ENCODE measurements at regions not wholly inside any gene's neighbourhood (a gene's known extent, or its start where the extent isn't known, plus 50 kb on each side); places are given as distances from the start of the nearest gene placed in this dataset.

GRCh38 chr6:54587277-54587676, 259.3 kb upstream of the FAM83B start:
- H3K4me3 ChIP-seq (ENCODE audit: low read depth, low read length), result no peak overlapping the region
- peak; percentile 15 for DNase-seq (ENCODE audit: low read depth)
- TF ChIP-seq, protein P1, sequence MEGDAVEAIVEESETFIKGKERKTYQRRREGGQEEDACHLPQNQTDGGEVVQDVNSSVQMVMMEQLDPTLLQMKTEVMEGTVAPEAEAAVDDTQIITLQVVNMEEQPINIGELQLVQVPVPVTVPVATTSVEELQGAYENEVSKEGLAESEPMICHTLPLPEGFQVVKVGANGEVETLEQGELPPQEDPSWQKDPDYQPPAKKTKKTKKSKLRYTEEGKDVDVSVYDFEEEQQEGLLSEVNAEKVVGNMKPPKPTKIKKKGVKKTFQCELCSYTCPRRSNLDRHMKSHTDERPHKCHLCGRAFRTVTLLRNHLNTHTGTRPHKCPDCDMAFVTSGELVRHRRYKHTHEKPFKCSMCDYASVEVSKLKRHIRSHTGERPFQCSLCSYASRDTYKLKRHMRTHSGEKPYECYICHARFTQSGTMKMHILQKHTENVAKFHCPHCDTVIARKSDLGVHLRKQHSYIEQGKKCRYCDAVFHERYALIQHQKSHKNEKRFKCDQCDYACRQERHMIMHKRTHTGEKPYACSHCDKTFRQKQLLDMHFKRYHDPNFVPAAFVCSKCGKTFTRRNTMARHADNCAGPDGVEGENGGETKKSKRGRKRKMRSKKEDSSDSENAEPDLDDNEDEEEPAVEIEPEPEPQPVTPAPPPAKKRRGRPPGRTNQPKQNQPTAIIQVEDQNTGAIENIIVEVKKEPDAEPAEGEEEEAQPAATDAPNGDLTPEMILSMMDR (conservative IDR thresholded peaks at IDR 0.05; ENCODE audit: low read depth, low read length), result no peak

- H3K4me3 ChIP-seq (ENCODE audit: low read depth, low read length), result no peak overlapping the region
- TF ChIP-seq, protein P1 (conservative IDR thresholded peaks at IDR 0.05; ENCODE audit: low read depth, low read length), result no peak
- DNase-seq (ENCODE audit: low read depth), result peak; percentile 55
Measured at GRCh38 chr6:54588176-54588575, 258.4 kb upstream of the FAM83B start.

DNA sequence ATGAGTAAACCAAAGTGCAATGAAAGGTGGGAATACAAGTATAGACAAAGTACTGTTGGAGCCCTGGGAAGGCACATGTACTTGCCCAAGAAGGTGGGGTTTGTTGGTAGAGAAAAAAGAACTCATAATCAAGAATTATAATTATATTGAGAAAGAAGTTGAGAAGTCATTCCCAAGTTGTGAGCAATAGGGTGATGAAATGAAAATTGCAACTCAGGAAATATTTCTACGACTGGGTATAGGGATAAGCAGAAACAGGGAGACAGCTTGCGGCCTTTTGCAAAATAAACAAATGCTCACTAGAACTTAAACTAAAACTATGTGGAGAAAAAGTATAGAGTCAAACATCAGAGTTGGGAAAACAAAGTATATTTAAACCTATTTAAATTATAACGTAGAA, 250.7 kb upstream of the FAM83B start:
- H3K4me3 ChIP-seq (ENCODE audit: low read depth, low read length), result no peak overlapping the region
- peak; percentile 84 for DNase-seq (ENCODE audit: low read depth)
- TF ChIP-seq, protein P1 (conservative IDR thresholded peaks at IDR 0.05; ENCODE audit: low read depth, low read length), result no peak

GRCh38 chr6:54598787-54599313, 247.7 kb upstream of the FAM83B start:
- no peak overlapping the region for H3K4me3 ChIP-seq (ENCODE audit: low read depth, low read length)
- TF ChIP-seq, protein P1 (conservative IDR thresholded peaks at IDR 0.05; ENCODE audit: low read depth, low read length), result no peak
- DNase-seq (ENCODE audit: low read depth), result peak; percentile 48

- TF ChIP-seq, protein P1 (conservative IDR thresholded peaks at IDR 0.05; ENCODE audit: low read depth, low read length), result no peak
- H3K4me3 ChIP-seq (ENCODE audit: low read depth, low read length), result no peak overlapping the region
- DNase-seq (ENCODE audit: low read depth), result no peak
Measured at GRCh38 chr6:54601600-54602300, 244.8 kb upstream of the FAM83B start.

DNA sequence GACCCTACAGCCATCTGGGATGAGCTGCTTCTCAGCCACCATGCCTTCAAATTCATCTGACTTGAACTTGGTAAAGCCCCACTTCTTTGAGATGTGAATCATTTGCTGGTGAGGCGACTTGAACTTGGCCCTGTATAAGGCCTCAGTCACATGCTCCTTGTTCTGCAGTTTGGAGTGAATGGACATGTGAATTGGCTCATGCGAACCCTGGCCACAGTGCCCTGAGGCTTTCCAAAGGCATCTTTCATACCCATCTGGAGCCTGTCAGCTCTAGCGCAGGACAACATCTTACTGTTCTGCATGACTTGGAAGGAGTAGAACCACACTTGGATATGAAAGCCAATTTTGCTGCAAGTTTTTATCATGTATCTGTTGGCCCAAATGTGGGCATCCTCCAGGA, 244.0 kb upstream of the FAM83B start:
- no peak for DNase-seq (ENCODE audit: low read depth)
- TF ChIP-seq, protein P1 (conservative IDR thresholded peaks at IDR 0.05; ENCODE audit: low read depth, low read length), result no peak
- no peak overlapping the region for H3K4me3 ChIP-seq (ENCODE audit: low read depth, low read length)

DNA sequence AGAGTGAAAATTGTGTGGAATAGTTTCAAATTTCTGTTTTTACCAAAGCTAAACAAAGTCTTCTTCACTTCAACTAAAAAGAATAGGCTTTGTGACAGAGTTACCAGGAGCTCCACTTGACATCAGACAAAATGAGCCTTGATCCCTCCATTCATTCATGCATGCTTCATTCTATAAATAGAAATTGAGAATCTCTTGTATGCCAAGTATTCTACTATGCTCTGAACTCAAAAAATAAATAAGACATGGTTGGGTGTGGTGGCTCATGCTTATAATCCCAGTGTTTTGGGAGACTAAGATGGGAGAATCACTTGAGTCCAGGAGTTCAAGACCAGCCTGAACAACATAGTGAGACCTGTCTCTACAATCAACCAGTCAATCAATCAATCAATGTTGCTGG, 236.6 kb upstream of the FAM83B start:
- no peak overlapping the region for H3K4me3 ChIP-seq (ENCODE audit: low read depth, low read length)
- TF ChIP-seq, protein P1 (conservative IDR thresholded peaks at IDR 0.05; ENCODE audit: low read depth, low read length), result no peak
- peak; percentile 6 for DNase-seq (ENCODE audit: low read depth)

Measured in choroid plexus epithelial cell (primary cell).